ENCODE measurements at regions not wholly inside any gene's neighbourhood (a gene's known extent, or its start where the extent isn't known, plus 50 kb on each side); places are given as distances from the start of the nearest gene placed in this dataset.

GRCh38 chr11:45569776-45570175 is 95.6 kb downstream of the CHST1 start:
- H3K9me2 ChIP-seq (ENCODE audit: insufficient read depth), result no peaks in the 10 kb centered on the region
- H3K4me1 ChIP-seq (ENCODE audit: insufficient read depth), result no peaks in the 10 kb centered on the region
- no peak for DNase-seq
- H3K27ac ChIP-seq, result no peak overlapping the region
- H4K20me1 ChIP-seq (ENCODE audit: insufficient read depth), result no peaks in the 10 kb centered on the region
- H2AFZ ChIP-seq, result no peak overlapping the region
- TF ChIP-seq EZH2phosphoT487 (IDR thresholded peaks at IDR 0.05; ENCODE audit: insufficient read depth, low read depth) (no peak), EZH2 (IDR thresholded peaks at IDR 0.05; ENCODE audit: insufficient read depth, poor library complexity, severe bottlenecking) (no peak)
- H3K4me2 ChIP-seq (ENCODE audit: unreplicated experiment), result no peak overlapping the region
- H3K79me2 ChIP-seq (ENCODE audit: insufficient read depth), result no peaks in the 10 kb centered on the region
- H3K9ac ChIP-seq, result no peak overlapping the region
- no peaks in the 10 kb centered on the region for H3K9me3 ChIP-seq (ENCODE audit: low read depth)
- in situ Hi-C loops (cut with MboI), result no loop called here
- H3K27me3 ChIP-seq (replicated peaks; ENCODE audit: insufficient read depth), result 0 out of 2 replicates have a peak, but pooled peaks cover 7% of the 10 kb centered on the region
- no peaks in the 10 kb centered on the region for H3K36me3 ChIP-seq (ENCODE audit: low read depth)
- no peak overlapping the region for H3K4me3 ChIP-seq
- H3F3A ChIP-seq (ENCODE audit: insufficient read depth), result no peaks in the 10 kb centered on the region
- 50 to 56% methylated on average over 8 of the region's 8 CpGs for WGBS, 2 experiments (ENCODE audit: low coverage in 1 of 2, low lambda C conversion rate in 2 of 2, missing lambda C conversion rate in 2 of 2)

- Histone ChIP-seq H3K27ac (no peak overlapping the region), H4K20me1 (ENCODE audit: insufficient read depth) (no peaks in the 10 kb centered on the region), H3K4me3 (no peak overlapping the region), H3K9me3 (ENCODE audit: low read depth) (no peaks in the 10 kb centered on the region), H3K79me2 (ENCODE audit: insufficient read depth) (no peaks in the 10 kb centered on the region), H3K9ac (no peak overlapping the region), H3K36me3 (ENCODE audit: low read depth) (no peaks in the 10 kb centered on the region), H3F3A (ENCODE audit: insufficient read depth) (no peaks in the 10 kb centered on the region), H3K27me3 (replicated peaks; ENCODE audit: insufficient read depth) (peaks cover 12% of the 10 kb centered on the region), H3K4me1 (ENCODE audit: insufficient read depth) (no peaks in the 10 kb centered on the region), H2AFZ (no peak overlapping the region), H3K9me2 (ENCODE audit: insufficient read depth) (no peaks in the 10 kb centered on the region), H3K4me2 (ENCODE audit: unreplicated experiment) (no peak overlapping the region)
- no peak for DNase-seq
- TF ChIP-seq EZH2 (IDR thresholded peaks at IDR 0.05; ENCODE audit: insufficient read depth, poor library complexity, severe bottlenecking) (no peak), EZH2phosphoT487 (IDR thresholded peaks at IDR 0.05; ENCODE audit: insufficient read depth, low read depth) (no peak)
- 14 to 16% methylated on average over 4 of the region's 4 CpGs for WGBS, 2 experiments (ENCODE audit: low coverage in 1 of 2, low lambda C conversion rate in 2 of 2, missing lambda C conversion rate in 2 of 2)
- in situ Hi-C loops (cut with MboI), result no loop called here
Measured at GRCh38 chr11:45568049-45568448, 97.4 kb downstream of the CHST1 start.

GRCh38 chr11:45565446-45565988 is 99.9 kb downstream of the CHST1 start:
- DNase-seq, result no peak
- no peak overlapping the region for H3K4me3 ChIP-seq
- no peaks in the 10 kb centered on the region for H3F3A ChIP-seq (ENCODE audit: insufficient read depth)
- 34 to 37% methylated on average over 4 of the region's 4 CpGs for WGBS, 2 experiments (ENCODE audit: low coverage in 1 of 2, low lambda C conversion rate in 2 of 2, missing lambda C conversion rate in 2 of 2)
- TF ChIP-seq EZH2 (IDR thresholded peaks at IDR 0.05; ENCODE audit: insufficient read depth, poor library complexity, severe bottlenecking) (no peak), EZH2phosphoT487 (IDR thresholded peaks at IDR 0.05; ENCODE audit: insufficient read depth, low read depth) (no peak)
- no peaks in the 10 kb centered on the region for H3K9me3 ChIP-seq (ENCODE audit: low read depth)
- no peak overlapping the region for H2AFZ ChIP-seq
- no peak overlapping the region for H3K9ac ChIP-seq
- no peaks in the 10 kb centered on the region for H3K79me2 ChIP-seq (ENCODE audit: insufficient read depth)
- H3K27me3 ChIP-seq (replicated peaks; ENCODE audit: insufficient read depth), result peaks cover 19% of the 10 kb centered on the region
- H4K20me1 ChIP-seq (ENCODE audit: insufficient read depth), result no peaks in the 10 kb centered on the region
- no peaks in the 10 kb centered on the region for H3K4me1 ChIP-seq (ENCODE audit: insufficient read depth)
- H3K9me2 ChIP-seq (ENCODE audit: insufficient read depth), result no peaks in the 10 kb centered on the region
- in situ Hi-C loops (cut with MboI), result no loop called here
- no peak overlapping the region for H3K27ac ChIP-seq
- no peak overlapping the region for H3K4me2 ChIP-seq (ENCODE audit: unreplicated experiment)
- H3K36me3 ChIP-seq (ENCODE audit: low read depth), result no peaks in the 10 kb centered on the region

DNA sequence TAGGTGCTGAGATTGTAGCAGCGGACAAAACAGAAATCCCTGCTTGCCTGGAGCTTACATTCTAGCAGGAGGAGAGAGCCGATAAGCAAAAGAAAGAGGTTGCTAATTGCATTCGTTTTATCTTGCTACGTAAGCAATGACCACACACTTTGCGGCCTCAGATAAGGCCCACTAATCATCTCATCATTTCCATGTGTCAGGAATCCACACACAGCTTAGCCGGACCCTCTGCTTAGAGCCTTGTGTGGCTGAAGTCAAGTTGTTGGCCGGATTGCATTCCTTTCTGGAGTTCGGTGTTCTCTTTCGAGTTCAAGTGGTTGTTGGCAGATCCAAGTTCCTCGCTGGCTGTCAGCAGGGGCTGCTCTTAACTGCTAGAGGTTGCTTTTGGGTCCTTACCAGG is 101.6 kb downstream of the CHST1 start:
- H3K9me2 ChIP-seq (ENCODE audit: insufficient read depth), result no peaks in the 10 kb centered on the region
- H3K27ac ChIP-seq, result no peak overlapping the region
- H3K4me3 ChIP-seq, result no peak overlapping the region
- H3K4me2 ChIP-seq (ENCODE audit: unreplicated experiment), result no peak overlapping the region
- in situ Hi-C loops (cut with MboI), result no loop called here
- no peaks in the 10 kb centered on the region for H3K36me3 ChIP-seq (ENCODE audit: low read depth)
- no peaks in the 10 kb centered on the region for H4K20me1 ChIP-seq (ENCODE audit: insufficient read depth)
- TF ChIP-seq EZH2 (IDR thresholded peaks at IDR 0.05; ENCODE audit: insufficient read depth, poor library complexity, severe bottlenecking) (no peak), EZH2phosphoT487 (IDR thresholded peaks at IDR 0.05; ENCODE audit: insufficient read depth, low read depth) (no peak)
- H3K9me3 ChIP-seq (ENCODE audit: low read depth), result no peaks in the 10 kb centered on the region
- no peaks in the 10 kb centered on the region for H3F3A ChIP-seq (ENCODE audit: insufficient read depth)
- no peaks in the 10 kb centered on the region for H3K79me2 ChIP-seq (ENCODE audit: insufficient read depth)
- H3K27me3 ChIP-seq (replicated peaks; ENCODE audit: insufficient read depth), result peaks cover 19% of the 10 kb centered on the region
- no peak overlapping the region for H3K9ac ChIP-seq
- WGBS, 2 experiments (ENCODE audit: low coverage in 1 of 2, low lambda C conversion rate in 2 of 2, missing lambda C conversion rate in 2 of 2), result 21 to 22% methylated on average over 10 of the region's 10 CpGs
- DNase-seq, result no peak
- H3K4me1 ChIP-seq (ENCODE audit: insufficient read depth), result no peaks in the 10 kb centered on the region
- H2AFZ ChIP-seq, result no peak overlapping the region

GRCh38 chr11:45563171-45563570 is 102.3 kb downstream of the CHST1 start:
- Histone ChIP-seq H3K79me2 (ENCODE audit: insufficient read depth) (no peaks in the 10 kb centered on the region), H3F3A (ENCODE audit: insufficient read depth) (no peaks in the 10 kb centered on the region), H4K20me1 (ENCODE audit: insufficient read depth) (no peaks in the 10 kb centered on the region), H3K27ac (no peak overlapping the region), H3K9me3 (ENCODE audit: low read depth) (no peaks in the 10 kb centered on the region), H3K4me2 (ENCODE audit: unreplicated experiment) (no peak overlapping the region), H3K36me3 (ENCODE audit: low read depth) (no peaks in the 10 kb centered on the region), H3K27me3 (replicated peaks; ENCODE audit: insufficient read depth) (peaks cover 19% of the 10 kb centered on the region), H3K4me1 (ENCODE audit: insufficient read depth) (no peaks in the 10 kb centered on the region), H3K4me3 (no peak overlapping the region), H3K9ac (no peak overlapping the region), H2AFZ (no peak overlapping the region), H3K9me2 (ENCODE audit: insufficient read depth) (no peaks in the 10 kb centered on the region)
- WGBS, 2 experiments (ENCODE audit: low coverage in 1 of 2, low lambda C conversion rate in 2 of 2, missing lambda C conversion rate in 2 of 2), result 7 to 15% methylated on average over 2 of the region's 2 CpGs
- no peak for DNase-seq
- in situ Hi-C loops (cut with MboI), result no loop called here
- TF ChIP-seq EZH2phosphoT487 (IDR thresholded peaks at IDR 0.05; ENCODE audit: insufficient read depth, low read depth) (no peak), EZH2 (IDR thresholded peaks at IDR 0.05; ENCODE audit: insufficient read depth, poor library complexity, severe bottlenecking) (no peak)

Measured in GM23248 (cell line).